ENCODE measurements at regions not wholly inside any gene's neighbourhood (a gene's known extent, or its start where the extent isn't known, plus 50 kb on each side); places are given as distances from the start of the nearest gene placed in this dataset.
"Not testable (repeated sequence)": the region's sequence is repeated elsewhere in the genome, so short reads cannot be mapped to it uniquely, and the experiment has no call there.

DNA sequence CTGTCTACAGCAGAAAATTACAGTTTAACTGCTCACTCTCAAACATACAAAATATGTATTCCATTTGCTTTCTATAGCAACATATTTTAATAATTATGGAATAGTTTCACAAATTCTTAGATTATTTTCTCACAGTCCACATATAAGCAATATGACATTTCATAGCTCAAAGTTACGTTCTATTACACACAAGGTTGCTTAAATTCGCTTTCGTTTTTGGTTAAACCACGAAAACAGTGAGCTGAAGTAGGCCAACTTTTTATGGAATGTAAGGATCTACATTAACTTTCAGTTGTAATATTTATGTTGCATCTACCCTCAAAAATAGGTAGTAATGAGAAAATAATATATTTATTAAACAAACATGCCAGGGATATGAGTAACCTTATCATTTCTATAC, 966.0 kb upstream of the ACO1 start:
- Histone ChIP-seq H3K27ac (ENCODE audit: insufficient read depth, low read depth, low read length, poor library complexity, severe bottlenecking) (no peak overlapping the region), H3K27me3 (ENCODE audit: control insufficient read depth, insufficient read depth, low read length, poor library complexity, severe bottlenecking) (no peaks in the 10 kb centered on the region), H3K9me3 (ENCODE audit: control insufficient read depth, low read length) (no peaks in the 10 kb centered on the region), H3K36me3 (ENCODE audit: control insufficient read depth, insufficient read depth, low read length) (no peaks in the 10 kb centered on the region), H3K4me3 (ENCODE audit: insufficient read depth, low read depth, low read length) (no peak overlapping the region), H3K4me1 (ENCODE audit: control insufficient read depth, insufficient read depth, low read length) (no peaks in the 10 kb centered on the region)
- 94 to 100% methylated on average over 3 of the region's 4 CpGs for WGBS, 2 experiments

DNA sequence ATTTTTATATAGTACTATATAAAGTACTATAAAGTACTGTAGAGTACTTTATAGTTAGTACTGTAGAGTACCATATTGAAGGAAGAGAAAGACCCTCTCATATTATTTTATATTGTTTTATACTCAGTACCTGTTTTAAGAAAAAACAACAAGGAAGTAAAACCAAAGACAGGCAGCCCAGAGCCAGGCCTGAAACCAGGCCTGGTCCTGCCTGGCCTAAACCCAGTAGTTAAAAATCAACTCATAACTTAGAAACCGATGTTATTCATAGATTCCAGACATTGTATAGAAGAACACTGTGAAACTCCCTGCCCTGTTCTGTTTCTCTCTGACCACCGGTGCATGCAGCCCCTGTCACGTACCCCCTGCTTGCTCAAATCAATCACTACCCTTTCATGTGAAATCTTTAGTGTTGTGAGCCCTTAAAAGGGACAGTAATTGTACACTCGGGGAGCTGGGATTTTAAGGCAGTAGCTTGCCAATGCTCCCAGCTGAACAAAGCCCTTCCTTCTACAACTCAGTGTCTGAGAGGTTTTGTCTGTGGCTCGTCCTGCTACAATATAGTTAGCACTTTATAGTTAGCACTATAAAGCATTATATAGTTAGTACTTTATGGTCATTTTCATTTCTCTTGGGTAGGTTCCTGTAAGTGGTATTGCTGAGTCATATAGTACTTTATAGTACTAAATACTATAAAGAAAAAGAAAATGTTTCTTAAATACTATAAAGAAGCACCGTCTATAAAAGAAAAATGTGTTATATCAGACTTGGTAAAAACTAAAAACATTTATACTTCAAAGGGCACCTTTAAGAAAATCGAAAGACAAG, 940.6 kb upstream of the ACO1 start:
- H3K27me3 ChIP-seq (ENCODE audit: control insufficient read depth, insufficient read depth, low read length, poor library complexity, severe bottlenecking); H3K4me1 ChIP-seq (ENCODE audit: control insufficient read depth, insufficient read depth, low read length); H3K27ac ChIP-seq (ENCODE audit: insufficient read depth, low read depth, low read length, poor library complexity, severe bottlenecking); H3K4me3 ChIP-seq (ENCODE audit: insufficient read depth, low read depth, low read length); H3K9me3 ChIP-seq (ENCODE audit: control insufficient read depth, low read length); H3K36me3 ChIP-seq (ENCODE audit: control insufficient read depth, insufficient read depth, low read length): not testable (repeated sequence)
- WGBS, 2 experiments: 31 to 52% methylated on average over 3 to 6 of the region's 7 CpGs

DNA sequence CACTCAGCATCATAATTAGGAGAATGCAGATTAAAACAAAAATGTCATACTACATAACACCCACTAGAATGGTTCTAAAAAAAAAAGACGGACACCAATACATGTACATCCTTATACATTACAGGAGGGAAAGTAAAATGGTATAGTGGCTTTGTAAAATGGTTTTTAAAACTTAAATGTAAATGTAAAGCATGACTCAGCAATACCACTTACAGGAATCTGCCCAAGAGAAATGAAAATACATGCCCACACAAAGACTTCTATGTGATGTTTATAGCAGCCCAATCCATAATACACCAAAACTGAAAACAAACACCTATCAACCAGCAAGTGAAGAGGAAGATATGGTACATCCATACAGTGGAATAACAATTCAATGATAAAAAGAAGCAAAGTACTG, 939.1 kb upstream of the ACO1 start:
- Histone ChIP-seq H3K9me3 (ENCODE audit: control insufficient read depth, low read length) (no peaks in the 10 kb centered on the region), H3K4me1 (ENCODE audit: control insufficient read depth, insufficient read depth, low read length) (no peaks in the 10 kb centered on the region)
- no CpG with 5 or more reads among the region's 1 CpG for WGBS, 2 experiments

DNA sequence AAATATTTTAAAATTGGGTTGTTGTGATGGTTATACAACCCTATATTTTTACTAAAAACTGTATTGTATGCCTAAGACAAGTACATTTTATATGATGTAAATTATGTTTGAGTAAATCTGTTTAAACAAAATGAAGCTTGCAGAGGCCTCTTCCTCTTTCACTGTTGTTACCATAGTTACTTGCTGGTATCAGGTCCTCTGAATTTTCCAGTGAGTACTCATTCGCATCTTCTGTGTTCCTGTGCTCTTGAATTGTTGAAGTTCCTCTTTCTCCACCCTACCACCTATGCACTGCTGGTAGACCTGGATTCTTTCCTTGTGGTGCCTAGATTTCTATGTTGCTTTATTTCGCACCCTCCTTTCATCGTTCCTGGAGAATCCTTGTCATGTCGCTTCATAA, 938.5 kb upstream of the ACO1 start:
- WGBS, 2 experiments: 93 to 94% methylated on average over 3 to 4 of the region's 4 CpGs
- H3K9me3 ChIP-seq (ENCODE audit: control insufficient read depth, low read length): no peaks in the 10 kb centered on the region
- H3K36me3 ChIP-seq (ENCODE audit: control insufficient read depth, insufficient read depth, low read length): no peaks in the 10 kb centered on the region
- H3K27me3 ChIP-seq (ENCODE audit: control insufficient read depth, insufficient read depth, low read length, poor library complexity, severe bottlenecking): no peaks in the 10 kb centered on the region
- no peak overlapping the region for H3K4me3 ChIP-seq (ENCODE audit: insufficient read depth, low read depth, low read length)
- no peak overlapping the region for H3K27ac ChIP-seq (ENCODE audit: insufficient read depth, low read depth, low read length, poor library complexity, severe bottlenecking)
- H3K4me1 ChIP-seq (ENCODE audit: control insufficient read depth, insufficient read depth, low read length): no peaks in the 10 kb centered on the region

More for the DNA sequence above, 939.1 kb upstream of the ACO1 start:
- no peaks in the 10 kb centered on the region for H3K36me3 ChIP-seq (ENCODE audit: control insufficient read depth, insufficient read depth, low read length)
- H3K27ac ChIP-seq (ENCODE audit: insufficient read depth, low read depth, low read length, poor library complexity, severe bottlenecking): no peak overlapping the region
- no peak overlapping the region for H3K4me3 ChIP-seq (ENCODE audit: insufficient read depth, low read depth, low read length)
- no peaks in the 10 kb centered on the region for H3K27me3 ChIP-seq (ENCODE audit: control insufficient read depth, insufficient read depth, low read length, poor library complexity, severe bottlenecking)

DNA sequence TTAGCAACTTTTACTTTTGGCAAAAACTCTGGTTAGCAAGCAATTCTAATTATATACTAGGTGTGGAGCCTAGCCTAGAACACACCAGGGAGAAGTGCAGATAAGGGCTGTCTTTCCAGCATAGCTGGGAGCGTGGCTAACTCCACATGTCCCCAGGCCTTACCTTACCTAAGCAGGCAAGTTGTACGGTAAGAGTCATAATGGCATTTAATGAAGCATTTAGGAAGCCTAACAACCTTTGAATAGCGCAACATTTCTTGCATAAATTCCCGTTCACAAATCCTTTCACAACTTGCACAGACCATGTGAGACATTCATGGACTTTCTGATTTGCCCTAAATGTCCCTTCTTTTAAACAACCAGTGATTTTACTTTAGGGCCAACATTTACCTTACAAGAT, 917.4 kb upstream of the ACO1 start:
- H3K27me3 ChIP-seq (ENCODE audit: control insufficient read depth, insufficient read depth, low read length, poor library complexity, severe bottlenecking): no peaks in the 10 kb centered on the region

DNA sequence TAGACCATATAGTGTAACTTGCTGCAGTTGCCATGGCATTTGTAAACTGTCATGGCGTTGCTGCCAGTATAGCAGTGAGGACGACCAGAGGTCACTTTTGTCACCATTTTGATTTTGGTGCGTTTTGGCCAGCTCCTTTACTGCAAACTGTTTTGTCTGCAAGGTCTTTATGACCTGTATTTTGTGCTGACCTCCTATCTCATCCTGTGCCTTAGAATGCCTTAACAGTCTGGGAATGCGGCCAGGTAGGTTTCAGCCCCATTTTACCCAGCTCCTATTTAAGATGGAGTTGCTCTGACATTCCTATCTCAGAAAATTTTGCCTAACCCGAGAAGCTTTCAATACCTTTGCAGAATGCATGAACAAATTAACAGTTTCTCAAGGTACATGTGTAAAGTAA, 914.4 kb upstream of the ACO1 start:
- Histone ChIP-seq H3K4me3 (ENCODE audit: insufficient read depth, low read depth, low read length) (no peak overlapping the region), H3K27me3 (ENCODE audit: control insufficient read depth, insufficient read depth, low read length, poor library complexity, severe bottlenecking) (no peaks in the 10 kb centered on the region), H3K27ac (ENCODE audit: insufficient read depth, low read depth, low read length, poor library complexity, severe bottlenecking) (no peak overlapping the region), H3K4me1 (ENCODE audit: control insufficient read depth, insufficient read depth, low read length) (no peaks in the 10 kb centered on the region), H3K9me3 (ENCODE audit: control insufficient read depth, low read length) (no peaks in the 10 kb centered on the region), H3K36me3 (ENCODE audit: control insufficient read depth, insufficient read depth, low read length) (no peaks in the 10 kb centered on the region)
- 89 to 94% methylated on average over 5 of the region's 5 CpGs for WGBS, 2 experiments

More for the DNA sequence above, 917.4 kb upstream of the ACO1 start:
- no peaks in the 10 kb centered on the region for H3K4me1 ChIP-seq (ENCODE audit: control insufficient read depth, insufficient read depth, low read length)
- H3K27ac ChIP-seq (ENCODE audit: insufficient read depth, low read depth, low read length, poor library complexity, severe bottlenecking): no peak overlapping the region
- no peaks in the 10 kb centered on the region for H3K9me3 ChIP-seq (ENCODE audit: control insufficient read depth, low read length)
- no peak overlapping the region for H3K4me3 ChIP-seq (ENCODE audit: insufficient read depth, low read depth, low read length)
- WGBS, 2 experiments: 94 to 95% methylated on average over 4 of the region's 4 CpGs
- no peaks in the 10 kb centered on the region for H3K36me3 ChIP-seq (ENCODE audit: control insufficient read depth, insufficient read depth, low read length)

DNA sequence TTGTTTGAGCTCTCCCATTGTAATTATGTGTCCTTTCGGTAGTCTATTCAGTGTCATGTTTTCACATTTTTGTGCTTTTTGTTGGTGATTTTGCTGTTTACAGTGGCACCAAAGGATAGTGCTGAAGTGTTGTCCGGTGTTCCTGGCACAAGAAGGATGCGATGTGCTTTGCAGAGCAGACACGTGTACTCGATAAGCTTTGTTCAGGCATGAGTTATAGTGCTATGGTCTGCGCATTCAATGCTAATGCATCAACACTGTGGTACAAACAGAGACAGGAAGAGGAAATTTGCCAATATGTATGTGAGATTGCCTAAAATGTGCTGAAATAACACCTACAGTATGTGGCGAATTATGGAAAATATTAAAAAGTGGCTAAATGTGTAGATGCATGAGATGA, 913.4 kb upstream of the ACO1 start:
- no peak overlapping the region for H3K4me3 ChIP-seq (ENCODE audit: insufficient read depth, low read depth, low read length)
- WGBS, 2 experiments: 90 to 91% methylated on average over 7 of the region's 7 CpGs
- no peak overlapping the region for H3K27ac ChIP-seq (ENCODE audit: insufficient read depth, low read depth, low read length, poor library complexity, severe bottlenecking)
- H3K9me3 ChIP-seq (ENCODE audit: control insufficient read depth, low read length): no peaks in the 10 kb centered on the region
- no peaks in the 10 kb centered on the region for H3K27me3 ChIP-seq (ENCODE audit: control insufficient read depth, insufficient read depth, low read length, poor library complexity, severe bottlenecking)
- H3K36me3 ChIP-seq (ENCODE audit: control insufficient read depth, insufficient read depth, low read length): no peaks in the 10 kb centered on the region
- no peaks in the 10 kb centered on the region for H3K4me1 ChIP-seq (ENCODE audit: control insufficient read depth, insufficient read depth, low read length)

DNA sequence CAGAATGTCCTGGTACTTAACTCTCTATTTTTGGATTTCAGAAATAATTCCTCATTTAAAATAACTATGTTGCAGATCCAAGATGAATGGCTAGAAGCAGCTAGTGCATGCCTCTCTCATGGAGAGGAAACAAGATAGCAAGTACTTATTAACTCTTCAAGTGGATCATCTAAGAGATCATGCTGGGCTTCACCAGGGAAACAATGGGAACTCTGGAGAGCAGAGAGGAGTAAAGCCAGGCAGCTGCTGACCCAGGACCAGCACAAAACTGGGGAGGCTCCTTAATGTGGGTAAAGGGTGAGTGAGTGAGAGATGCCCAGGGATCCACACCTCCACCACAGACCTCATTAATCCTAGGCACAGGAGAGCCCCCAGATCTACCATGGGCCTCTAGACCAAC, 897.8 kb upstream of the ACO1 start:
- Histone ChIP-seq H3K4me1 (ENCODE audit: control insufficient read depth, insufficient read depth, low read length) (no peaks in the 10 kb centered on the region), H3K9me3 (ENCODE audit: control insufficient read depth, low read length) (no peaks in the 10 kb centered on the region), H3K27me3 (ENCODE audit: control insufficient read depth, insufficient read depth, low read length, poor library complexity, severe bottlenecking) (no peaks in the 10 kb centered on the region), H3K36me3 (ENCODE audit: control insufficient read depth, insufficient read depth, low read length) (no peaks in the 10 kb centered on the region), H3K4me3 (ENCODE audit: insufficient read depth, low read depth, low read length) (no peak overlapping the region), H3K27ac (ENCODE audit: insufficient read depth, low read depth, low read length, poor library complexity, severe bottlenecking) (no peak overlapping the region)

DNA sequence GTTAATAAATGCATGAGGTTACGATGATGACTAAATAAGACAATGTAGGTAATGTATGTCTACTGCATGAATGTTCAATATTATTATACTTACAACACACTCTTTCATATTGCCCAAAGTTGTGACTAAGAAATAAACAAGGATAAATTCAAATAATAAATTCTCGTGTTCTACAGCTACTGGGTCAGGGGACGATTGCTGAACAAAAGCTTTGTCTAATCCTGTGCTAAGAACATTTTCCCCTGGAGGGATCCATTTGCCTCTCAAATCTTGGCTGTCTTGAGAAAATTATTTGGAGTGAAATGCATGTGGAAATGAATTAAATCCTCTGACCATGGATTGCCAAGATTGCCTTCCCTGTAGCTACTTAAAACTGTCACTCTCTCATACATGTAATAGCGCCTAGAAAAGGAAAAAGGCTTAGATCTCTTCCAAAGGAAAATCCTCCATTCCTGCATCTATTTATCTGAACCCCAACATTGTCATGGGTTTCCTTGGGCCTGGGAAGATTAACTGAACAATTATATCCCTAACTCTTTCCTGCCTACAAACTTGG, 893.8 kb upstream of the ACO1 start:
- Histone ChIP-seq H3K27me3 (ENCODE audit: control insufficient read depth, insufficient read depth, low read length, poor library complexity, severe bottlenecking) (no peaks in the 10 kb centered on the region), H3K4me1 (ENCODE audit: control insufficient read depth, insufficient read depth, low read length) (no peaks in the 10 kb centered on the region), H3K9me3 (ENCODE audit: control insufficient read depth, low read length) (no peaks in the 10 kb centered on the region), H3K4me3 (ENCODE audit: insufficient read depth, low read depth, low read length) (no peak overlapping the region), H3K36me3 (ENCODE audit: control insufficient read depth, insufficient read depth, low read length) (no peaks in the 10 kb centered on the region), H3K27ac (ENCODE audit: insufficient read depth, low read depth, low read length, poor library complexity, severe bottlenecking) (no peak overlapping the region)
- WGBS, 2 experiments: 87 to 98% methylated on average over 3 to 4 of the region's 4 CpGs

DNA sequence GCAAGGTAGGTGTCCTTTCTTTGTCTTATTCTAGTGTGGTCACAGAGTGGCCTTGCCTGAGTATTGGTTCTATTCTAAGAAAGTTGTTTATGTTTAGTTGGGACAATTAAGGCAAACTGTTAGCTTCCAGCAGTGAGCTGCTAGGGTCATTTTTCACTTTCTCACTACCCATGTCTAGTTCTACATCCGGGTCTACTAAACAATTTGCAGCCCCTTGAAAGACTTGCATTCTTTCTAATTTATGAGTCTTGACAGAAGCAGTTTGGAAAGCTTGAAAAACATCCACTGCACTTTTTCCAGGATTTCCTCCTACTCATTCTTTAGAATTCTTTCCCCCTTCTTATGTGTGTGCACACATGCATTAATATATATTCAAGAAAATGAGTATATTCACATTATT, 892.2 kb upstream of the ACO1 start:
- Histone ChIP-seq H3K36me3 (ENCODE audit: control insufficient read depth, insufficient read depth, low read length) (no peaks in the 10 kb centered on the region), H3K27ac (ENCODE audit: insufficient read depth, low read depth, low read length, poor library complexity, severe bottlenecking) (no peak overlapping the region), H3K9me3 (ENCODE audit: control insufficient read depth, low read length) (no peaks in the 10 kb centered on the region), H3K4me3 (ENCODE audit: insufficient read depth, low read depth, low read length) (no peak overlapping the region), H3K27me3 (ENCODE audit: control insufficient read depth, insufficient read depth, low read length, poor library complexity, severe bottlenecking) (no peaks in the 10 kb centered on the region), H3K4me1 (ENCODE audit: control insufficient read depth, insufficient read depth, low read length) (no peaks in the 10 kb centered on the region)
- 86 to 100% methylated on average over 1 of the region's 1 CpG for WGBS, 2 experiments

All from ectodermal cell (in vitro differentiated cells).